SK-N-SH (cell line): ENCODE measurements at regions not wholly inside any gene's neighbourhood (a gene's known extent, or its start where the extent isn't known, plus 50 kb on each side); places are given as distances from the start of the nearest gene placed in this dataset.

Experiments used
- EZH2phosphoT487 ChIP-seq: fragments of 200-600 bp; sonication (generic); IDR thresholded peaks from 2 replicates; pipeline ENCODE4 v1.6.1; 2017; ENCODE audit warnings: low read depth, mixed run types, mild to moderate bottlenecking, antibody characterized with exemption, moderate library complexity, borderline replicate concordance
- JUND ChIP-seq: IDR thresholded peaks from 2 replicates; pipeline ENCODE4 v1.4.0; 2012
- POLR2AphosphoS5 ChIP-seq: IDR thresholded peaks from 2 replicates; pipeline ENCODE4 v1.6.1; 2012; ENCODE audit warnings: low read depth, low read length
- TF ChIP-seq, protein P1 (sequence below): fragments of 200-600 bp; sonication (generic); IDR thresholded peaks from 2 replicates; pipeline ENCODE4 v1.6.1; 2017; ENCODE audit warnings: antibody characterized with exemption, mild to moderate bottlenecking, moderate library complexity
- TF ChIP-seq, protein P2 (sequence below): IDR thresholded peaks from 2 replicates; pipeline ENCODE4 v1.4.0; 2012; ENCODE audit warnings: low read depth

DNA sequence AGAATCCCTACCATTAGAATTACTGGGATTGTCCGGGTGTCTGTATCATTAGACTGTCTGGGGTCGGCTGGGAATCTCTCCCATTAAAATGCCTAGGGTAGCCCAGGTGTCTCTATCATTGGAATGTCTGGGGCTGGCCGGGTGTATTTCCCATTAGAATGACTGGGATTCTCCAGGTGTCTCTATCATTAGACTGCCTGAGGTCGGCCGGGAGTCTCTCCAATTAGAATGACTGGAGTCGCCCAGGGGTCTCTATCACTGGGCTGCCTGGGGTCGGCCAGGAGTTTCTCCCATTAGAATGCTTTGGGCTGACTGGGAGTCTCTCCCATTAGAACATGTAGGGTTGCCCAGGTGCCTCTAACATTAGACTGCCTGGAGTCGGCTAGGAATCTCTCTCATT lies 1560.7 kb downstream of the UQCRFS1 start:
- TF ChIP-seq EZH2phosphoT487 (no peak), JUND (no peak), POLR2AphosphoS5 (no peak)
- TF ChIP-seq, protein P1, sequence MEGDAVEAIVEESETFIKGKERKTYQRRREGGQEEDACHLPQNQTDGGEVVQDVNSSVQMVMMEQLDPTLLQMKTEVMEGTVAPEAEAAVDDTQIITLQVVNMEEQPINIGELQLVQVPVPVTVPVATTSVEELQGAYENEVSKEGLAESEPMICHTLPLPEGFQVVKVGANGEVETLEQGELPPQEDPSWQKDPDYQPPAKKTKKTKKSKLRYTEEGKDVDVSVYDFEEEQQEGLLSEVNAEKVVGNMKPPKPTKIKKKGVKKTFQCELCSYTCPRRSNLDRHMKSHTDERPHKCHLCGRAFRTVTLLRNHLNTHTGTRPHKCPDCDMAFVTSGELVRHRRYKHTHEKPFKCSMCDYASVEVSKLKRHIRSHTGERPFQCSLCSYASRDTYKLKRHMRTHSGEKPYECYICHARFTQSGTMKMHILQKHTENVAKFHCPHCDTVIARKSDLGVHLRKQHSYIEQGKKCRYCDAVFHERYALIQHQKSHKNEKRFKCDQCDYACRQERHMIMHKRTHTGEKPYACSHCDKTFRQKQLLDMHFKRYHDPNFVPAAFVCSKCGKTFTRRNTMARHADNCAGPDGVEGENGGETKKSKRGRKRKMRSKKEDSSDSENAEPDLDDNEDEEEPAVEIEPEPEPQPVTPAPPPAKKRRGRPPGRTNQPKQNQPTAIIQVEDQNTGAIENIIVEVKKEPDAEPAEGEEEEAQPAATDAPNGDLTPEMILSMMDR: no peak
- TF ChIP-seq, protein P2, sequence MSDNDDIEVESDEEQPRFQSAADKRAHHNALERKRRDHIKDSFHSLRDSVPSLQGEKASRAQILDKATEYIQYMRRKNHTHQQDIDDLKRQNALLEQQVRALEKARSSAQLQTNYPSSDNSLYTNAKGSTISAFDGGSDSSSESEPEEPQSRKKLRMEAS: no peak
